Limb (tissue), 2 donors: ENCODE measurements at regions not wholly inside any gene's neighbourhood (a gene's known extent, or its start where the extent isn't known, plus 50 kb on each side); places are given as distances from the start of the nearest gene placed in this dataset.
A peak's percentile ranks its signal among the peaks of the same experiment; 100 is the strongest.
"Not testable (repeated sequence)": the region's sequence is repeated elsewhere in the genome, so short reads cannot be mapped to it uniquely, and the experiment has no call there.

Experiments used
- DNase-seq, 2 donors: peaks; one replicate each; pipeline ENCODE4 v3.0.0-alpha.2; 2016; ENCODE audit errors: extremely low spot score in 2 of 2

GRCh38 chr6:30832864-30833263 is 51.5 kb upstream of the DDR1 start:
- no peak for DNase-seq

- DNase-seq, result no peak
These were observed 53.9 kb upstream of the DDR1 start for GRCh38 chr6:30830438-30830837.

GRCh38 chr6:30829639-30830255 is 54.6 kb upstream of the DDR1 start:
- no peak for DNase-seq

DNA sequence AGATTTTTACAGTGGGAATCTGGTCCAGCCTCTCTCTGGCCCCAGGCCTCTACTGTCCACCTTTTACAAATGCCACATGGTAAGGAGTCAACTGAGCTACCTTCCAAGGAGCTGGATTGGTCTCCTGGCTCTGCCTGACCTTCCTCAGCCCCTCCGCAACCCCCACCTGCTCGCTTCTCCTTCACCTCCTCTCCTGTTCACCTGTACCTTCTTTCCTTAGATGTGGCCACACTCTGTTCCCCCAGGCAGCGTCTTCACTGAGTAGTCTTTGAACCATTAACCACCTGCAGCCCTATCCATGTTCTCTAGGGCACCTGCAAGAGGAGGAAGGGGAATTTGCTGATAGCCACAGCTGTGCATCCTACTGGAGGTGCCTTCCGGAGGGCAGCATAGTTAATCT is 55.3 kb upstream of the DDR1 start:
- no peak for DNase-seq

DNA sequence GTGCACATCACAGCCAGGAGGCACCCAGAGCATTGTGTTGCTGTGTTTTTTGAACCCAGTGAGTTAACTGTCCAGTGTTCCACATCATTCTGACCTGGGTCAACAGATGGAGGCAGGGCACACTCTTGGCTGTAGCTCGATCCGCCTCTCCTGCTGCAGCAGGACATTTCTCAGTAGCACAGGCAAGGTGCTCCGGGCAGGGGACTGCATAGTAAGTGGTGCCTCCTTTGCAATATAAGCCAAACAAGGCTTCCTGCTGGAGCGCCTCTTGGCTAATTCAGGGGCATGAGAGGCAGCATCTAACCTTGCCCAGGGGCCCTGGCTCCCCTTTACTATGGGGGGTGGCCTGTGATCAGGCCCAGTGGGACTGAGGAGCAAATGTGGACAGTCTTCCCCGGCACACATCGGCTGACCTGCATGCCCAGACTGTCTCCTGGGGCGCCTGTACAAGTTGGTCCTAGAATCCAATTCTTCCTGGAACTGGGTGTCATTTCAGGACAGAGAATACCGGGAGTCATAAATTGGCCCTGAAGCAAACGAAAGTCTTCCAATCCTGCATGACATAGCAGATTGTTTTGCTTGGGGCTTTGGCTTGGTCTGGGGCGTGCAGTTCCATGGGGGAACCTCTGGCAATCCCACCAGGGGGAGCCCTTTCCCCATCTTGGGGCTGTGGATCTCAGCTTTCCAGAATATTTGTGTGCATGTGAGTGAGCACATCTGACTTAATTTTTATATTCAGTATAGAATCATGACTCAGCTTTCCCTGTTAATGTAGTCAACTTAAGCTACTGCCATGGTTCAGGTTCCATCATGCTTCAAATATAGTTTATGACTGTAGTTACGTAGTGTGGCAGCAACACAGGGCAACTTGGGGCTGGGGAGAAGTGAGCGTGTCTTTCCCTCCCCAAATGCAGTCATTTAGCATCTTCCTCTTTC is 56.0 kb upstream of the DDR1 start:
- DNase-seq, result peak; percentile 90 to 92

- no peak for DNase-seq
These were observed 57.4 kb upstream of the DDR1 start for GRCh38 chr6:30826961-30827342.

DNA sequence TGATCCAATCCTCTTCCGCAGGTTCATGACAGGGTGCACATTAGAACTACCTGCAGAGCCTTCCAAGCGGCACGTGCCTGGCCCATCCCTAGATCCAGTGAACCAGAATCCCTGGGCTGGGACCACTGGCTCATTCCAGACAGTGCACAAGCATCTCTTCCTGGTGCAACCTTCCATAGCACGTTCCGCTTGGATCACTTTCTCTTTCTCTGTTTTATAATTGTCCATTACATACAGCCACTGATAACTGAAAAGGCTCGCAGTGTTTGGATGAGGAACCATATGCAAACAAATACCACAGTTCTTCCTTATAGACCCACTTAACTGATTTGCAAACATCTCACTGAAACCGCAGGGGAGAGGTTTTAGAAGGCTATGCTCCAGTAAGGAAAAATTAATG is 59.6 kb upstream of the DDR1 start:
- no peak for DNase-seq

DNA sequence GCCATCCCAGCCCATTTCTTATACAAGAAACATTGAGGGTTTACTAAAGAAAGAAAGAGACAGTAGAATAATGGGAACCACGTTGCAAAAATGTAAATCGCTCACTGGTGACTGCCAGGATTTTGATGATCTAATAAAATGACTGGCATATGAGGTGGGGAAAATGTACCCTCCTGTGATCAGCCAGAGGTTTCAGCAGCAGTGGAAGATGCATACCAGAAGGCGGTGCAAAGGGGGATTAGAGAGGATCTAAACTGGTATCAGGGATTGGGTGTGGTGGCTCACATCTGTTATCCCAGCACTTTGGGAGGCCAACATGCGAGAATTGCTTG is 60.8 kb upstream of the DDR1 start:
- DNase-seq, result no peak

DNA sequence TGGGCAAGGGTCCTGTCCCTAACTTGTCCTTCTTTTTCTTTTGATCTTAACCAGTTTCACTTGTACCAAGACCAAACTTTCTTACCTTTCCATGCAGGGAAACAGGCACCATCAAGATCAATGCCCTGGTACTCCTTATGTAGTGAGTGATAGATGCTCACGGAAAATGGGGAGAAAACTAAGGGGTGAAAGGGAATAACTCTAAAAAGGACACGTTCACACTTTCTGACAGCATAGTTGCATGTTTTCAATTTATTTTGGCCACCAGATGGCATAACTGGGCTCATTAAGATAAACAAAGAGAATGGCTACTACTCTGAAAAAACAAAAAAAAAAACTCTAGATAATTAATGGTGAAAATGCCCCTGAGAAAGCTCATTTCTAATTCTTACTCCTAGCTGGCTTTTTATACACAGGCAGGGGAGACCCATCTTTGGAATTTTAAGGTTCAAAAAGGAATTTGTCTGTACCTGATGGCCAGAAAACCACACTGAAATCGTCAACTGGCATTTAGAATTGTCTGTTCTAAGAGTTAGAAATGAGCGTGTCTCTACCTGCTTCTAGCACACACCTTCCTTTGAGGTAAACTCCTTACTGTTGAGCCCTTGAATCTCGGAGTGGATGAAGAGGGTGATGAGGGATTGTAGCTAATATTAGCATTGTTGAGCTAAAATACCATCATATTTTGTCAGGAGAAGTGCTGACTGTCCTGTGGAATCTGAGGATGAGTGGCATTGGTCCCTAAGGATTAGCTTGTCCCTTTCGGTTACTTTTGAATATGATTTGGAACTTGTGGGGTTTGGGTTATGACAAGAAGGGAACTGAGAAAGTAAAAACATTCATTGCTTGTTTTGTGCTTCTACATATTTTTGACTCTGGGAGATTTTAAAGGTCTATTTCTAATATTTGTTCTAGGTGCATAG is 62.2 kb upstream of the DDR1 start:
- no peak for DNase-seq

GRCh38 chr6:30820193-30820592 is 64.1 kb upstream of the DDR1 start:
- no peak for DNase-seq

DNA sequence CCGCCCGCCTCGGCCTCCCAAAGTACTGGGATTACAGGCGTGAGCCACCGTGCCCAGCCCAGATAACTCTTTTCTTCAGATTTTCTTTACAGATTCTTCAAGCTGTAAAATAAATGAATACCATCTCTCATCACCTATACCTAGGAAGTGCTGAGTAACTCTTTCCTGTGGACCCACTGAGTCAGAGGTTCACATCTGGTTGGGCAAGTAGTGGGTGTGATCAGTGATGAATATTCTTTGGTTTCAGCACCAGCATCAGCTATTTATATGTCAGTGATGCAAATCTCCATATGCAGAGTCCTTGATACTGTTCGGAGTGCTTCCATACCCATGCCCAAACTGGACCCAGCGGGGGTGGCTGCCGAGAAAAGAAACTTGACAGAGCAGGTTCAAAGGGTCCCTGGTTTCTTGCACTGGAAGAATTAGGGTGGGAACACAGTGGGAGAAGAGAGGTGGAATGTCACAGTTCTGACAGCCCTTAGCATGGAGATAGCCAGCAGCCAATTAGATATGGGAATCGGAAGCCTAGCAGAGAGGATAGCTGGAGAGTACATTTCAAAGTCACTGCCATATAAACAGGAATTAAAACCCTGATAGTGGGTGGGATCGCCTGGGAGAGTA is 64.9 kb upstream of the DDR1 start:
- DNase-seq, result no peak

GRCh38 chr6:30818391-30818841 is 65.9 kb upstream of the DDR1 start:
- no peak for DNase-seq

GRCh38 chr6:30816791-30817739 is 67.3 kb upstream of the DDR1 start:
- DNase-seq, result no peak

DNA sequence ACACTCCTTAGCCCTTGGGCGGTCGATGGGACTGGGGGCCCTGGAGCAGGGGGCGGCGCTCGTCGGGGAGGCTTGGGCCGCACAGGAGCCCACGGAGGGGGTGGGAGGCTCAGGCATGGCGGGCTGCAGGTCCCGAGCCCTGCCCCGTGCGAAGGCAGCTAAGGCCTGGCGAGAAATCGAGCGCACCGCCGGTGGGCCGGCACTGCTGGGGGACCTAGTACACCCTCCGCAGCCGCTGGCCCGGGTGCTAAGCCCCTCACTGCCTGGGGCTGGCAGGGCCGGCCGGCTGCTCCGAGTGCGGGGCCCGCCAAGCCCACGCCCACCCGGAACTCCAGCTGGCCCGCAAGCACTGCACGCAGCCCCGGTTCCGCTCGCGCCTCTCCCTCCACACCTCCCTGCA is 68.0 kb upstream of the DDR1 start:
- not testable (repeated sequence) for DNase-seq

GRCh38 chr6:30815041-30815742 is 69.1 kb upstream of the DDR1 start:
- DNase-seq, result not testable (repeated sequence)

DNA sequence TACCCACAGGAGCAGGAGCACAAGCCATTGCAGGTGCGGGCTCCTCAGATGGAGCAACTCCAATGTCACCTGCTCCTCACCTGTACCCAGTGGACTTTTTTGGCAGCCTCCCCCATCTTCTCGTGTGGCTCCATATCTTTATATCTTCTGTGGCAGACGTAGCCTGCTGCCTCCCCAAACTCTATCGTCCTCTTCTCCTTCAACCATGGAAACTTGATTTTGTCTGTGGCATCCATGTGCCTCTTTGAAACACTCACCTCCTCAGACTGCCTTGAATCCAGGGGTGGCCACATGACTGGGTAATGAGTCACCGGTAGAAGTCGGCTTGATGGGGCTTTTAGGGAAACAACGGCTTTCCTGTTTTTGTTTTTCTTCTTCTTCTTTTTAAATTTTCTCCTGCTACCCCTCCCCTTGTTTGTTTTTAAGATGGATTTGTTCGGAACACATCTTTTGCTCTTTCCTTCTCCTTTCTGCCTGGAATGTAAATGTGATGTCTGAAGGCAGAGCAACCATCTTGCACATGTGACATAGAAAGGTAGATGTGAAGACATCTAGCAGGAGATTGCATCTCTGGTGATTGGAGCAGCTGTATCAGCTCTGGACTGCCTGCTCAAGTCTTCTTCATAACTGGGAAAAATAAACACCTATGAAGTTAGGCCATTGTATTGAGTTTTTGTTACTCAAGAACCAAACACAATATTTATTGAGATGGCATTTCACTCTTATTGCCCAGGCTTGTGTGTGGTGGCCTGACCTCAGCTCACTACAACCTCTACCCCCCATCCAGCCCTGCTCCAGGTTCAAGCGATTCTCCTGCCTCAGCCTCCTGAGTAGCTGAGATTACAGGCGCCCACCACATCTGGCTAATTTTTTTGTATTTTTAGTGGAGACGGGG is 69.9 kb upstream of the DDR1 start:
- DNase-seq, result no peak

DNA sequence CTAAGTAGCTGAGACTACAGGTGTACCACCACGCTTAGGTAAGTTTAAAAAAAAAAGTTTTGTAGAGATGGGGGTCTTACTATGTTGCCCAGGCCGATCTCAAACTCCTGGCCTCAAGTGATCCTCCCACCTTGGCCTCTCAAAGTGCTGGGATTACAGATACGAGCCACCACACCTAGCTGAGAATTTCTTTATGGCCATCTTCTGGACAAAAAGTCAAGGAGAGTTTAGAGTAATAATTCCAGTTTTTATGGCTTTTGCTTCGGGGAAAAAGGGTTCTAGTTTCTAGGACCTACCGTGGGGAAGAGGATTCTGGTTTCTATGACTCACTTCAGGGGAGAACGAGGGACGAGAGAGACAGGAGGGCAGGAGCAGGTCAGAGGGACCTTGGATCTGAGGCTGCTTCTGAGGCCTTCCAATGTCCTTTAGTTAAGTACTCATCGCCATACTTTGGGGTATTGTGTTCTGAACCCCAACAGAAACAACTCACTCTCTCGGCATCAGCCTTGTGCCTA is 69.3 kb upstream of the IER3 start:
- DNase-seq, result no peak

GRCh38 chr6:30810813-30811339 is 66.5 kb upstream of the IER3 start:
- DNase-seq, result no peak
